Loucy (cell line): ENCODE measurements at regions not wholly inside any gene's neighbourhood (a gene's known extent, or its start where the extent isn't known, plus 50 kb on each side); places are given as distances from the start of the nearest gene placed in this dataset.

Experiments used
- H2AFZ ChIP-seq: fragments of 200-600 bp; sonication (generic); 2 replicates; pipeline ENCODE4 v1.6.0; 2016; ENCODE audit warnings: antibody characterized with exemption, mild to moderate bottlenecking, low read length, moderate library complexity
- H3F3A ChIP-seq: fragments of 200-600 bp; 2 replicates; pipeline ENCODE4 v1.6.0; 2016; ENCODE audit warnings: antibody characterized with exemption, low read depth, mild to moderate bottlenecking
- H3K27me3 ChIP-seq: fragments of 200-600 bp; sonication (generic); 2 replicates; pipeline ENCODE4 v1.6.1; 2014; ENCODE audit warnings: low read length, mild to moderate bottlenecking; ENCODE audit not compliant: insufficient read depth, poor library complexity, severe bottlenecking
- H3K36me3 ChIP-seq: fragments of 200-600 bp; sonication (generic); 2 replicates; pipeline ENCODE4 v1.6.1; 2016; ENCODE audit warnings: low read length; ENCODE audit not compliant: insufficient read depth
- H3K4me1 ChIP-seq: fragments of 200-600 bp; sonication (generic); 2 replicates; pipeline ENCODE4 v1.5.1; 2014; ENCODE audit warnings: low read length, mild to moderate bottlenecking; ENCODE audit not compliant: insufficient read depth, poor library complexity, severe bottlenecking
- H3K4me2 ChIP-seq: fragments of 200-600 bp; sonication (generic); 2 replicates; pipeline ENCODE4 v1.6.0; 2014; ENCODE audit warnings: antibody characterized with exemption, low read length, low read depth, mild to moderate bottlenecking; ENCODE audit not compliant: poor library complexity, severe bottlenecking
- H3K4me3 ChIP-seq: fragments of 200-600 bp; sonication (generic); 2 replicates; pipeline ENCODE4 v1.5.1; 2014; ENCODE audit warnings: low read length, mild to moderate bottlenecking, mixed read lengths; ENCODE audit not compliant: poor library complexity, severe bottlenecking
- H3K79me2 ChIP-seq: fragments of 200-600 bp; sonication (generic); 2 replicates; pipeline ENCODE4 v1.6.1; 2014; ENCODE audit warnings: low read length; ENCODE audit not compliant: insufficient read depth
- H3K9ac ChIP-seq: fragments of 200-600 bp; sonication (generic); 2 replicates; pipeline ENCODE4 v1.6.0; 2014; ENCODE audit warnings: mild to moderate bottlenecking, low read depth, low read length, moderate library complexity; ENCODE audit not compliant: poor library complexity, severe bottlenecking
- H3K9me2 ChIP-seq: fragments of 200-600 bp; sonication (generic); replicated peaks from 2 replicates; pipeline ENCODE4 v1.6.1; 2016; ENCODE audit warnings: low read depth, low read length, mixed read lengths
- H3K9me3 ChIP-seq: fragments of 200-600 bp; sonication (generic); 2 replicates; pipeline ENCODE4 v1.6.1; 2014; ENCODE audit warnings: mild to moderate bottlenecking, antibody characterized with exemption, low read length, low read depth; ENCODE audit not compliant: insufficient read depth
- H4K20me1 ChIP-seq: fragments of 200-600 bp; sonication (generic); 2 replicates; pipeline ENCODE4 v1.6.0; 2014; ENCODE audit warnings: antibody characterized with exemption, low read length, mild to moderate bottlenecking; ENCODE audit not compliant: insufficient read depth, poor library complexity, severe bottlenecking
- CTCF ChIP-seq: fragments of 200-600 bp; sonication (generic); conservative IDR thresholded peaks from 2 replicates; pipeline ENCODE4 v1.5.1; 2014; ENCODE audit warnings: mild to moderate bottlenecking, antibody characterized with exemption, low read length
- EZH2phosphoT487 ChIP-seq: fragments of 200-600 bp; IDR thresholded peaks from 2 replicates; pipeline ENCODE4 v1.6.1; 2018; ENCODE audit warnings: antibody characterized with exemption, mild to moderate bottlenecking, moderate library complexity, borderline replicate concordance

GRCh38 chr14:48771717-48772116 is 814.5 kb downstream of the RPS29 start:
- no peak overlapping the region for H3K4me3 ChIP-seq
- no peak for TF ChIP-seq EZH2phosphoT487
- no peak for TF ChIP-seq CTCF
- no peaks in the 10 kb centered on the region for H3K79me2 ChIP-seq
- H3K9me3 ChIP-seq = no peaks in the 10 kb centered on the region
- H4K20me1 ChIP-seq = no peaks in the 10 kb centered on the region
- H3K27me3 ChIP-seq = no peaks in the 10 kb centered on the region
- H3K36me3 ChIP-seq = no peaks in the 10 kb centered on the region
- H3K9me2 ChIP-seq = no peaks in the 10 kb centered on the region
- no peak overlapping the region for H3K9ac ChIP-seq
- no peaks in the 10 kb centered on the region for H3K4me1 ChIP-seq
- no peak overlapping the region for H3K4me2 ChIP-seq
- H2AFZ ChIP-seq = no peak overlapping the region
- no peaks in the 10 kb centered on the region for H3F3A ChIP-seq

GRCh38 chr14:48751293-48751692 is 834.9 kb downstream of the RPS29 start:
- H3K4me3 ChIP-seq = no peak overlapping the region
- H3K4me1 ChIP-seq = no peaks in the 10 kb centered on the region
- no peaks in the 10 kb centered on the region for H3K36me3 ChIP-seq
- H3K9me2 ChIP-seq = no peaks in the 10 kb centered on the region
- H3K4me2 ChIP-seq = no peak overlapping the region
- H3K79me2 ChIP-seq = no peaks in the 10 kb centered on the region
- H3K9ac ChIP-seq = no peak overlapping the region
- no peaks in the 10 kb centered on the region for H3K9me3 ChIP-seq
- TF ChIP-seq CTCF (no peak), EZH2phosphoT487 (no peak)
- H4K20me1 ChIP-seq = no peaks in the 10 kb centered on the region
- H2AFZ ChIP-seq = no peak overlapping the region
- H3F3A ChIP-seq = no peaks in the 10 kb centered on the region
- no peaks in the 10 kb centered on the region for H3K27me3 ChIP-seq

- H4K20me1 ChIP-seq = no peaks in the 10 kb centered on the region
- H3K27me3 ChIP-seq = no peaks in the 10 kb centered on the region
- TF ChIP-seq EZH2phosphoT487 = no peak
- no peak for TF ChIP-seq CTCF
Observed at GRCh38 chr14:48748151-48748675, 838.0 kb downstream of the RPS29 start.

More at GRCh38 chr14:48748151-48748675, 838.0 kb downstream of the RPS29 start:
- Histone ChIP-seq H3K36me3 (no peaks in the 10 kb centered on the region), H3K4me1 (no peaks in the 10 kb centered on the region), H3K9me3 (no peaks in the 10 kb centered on the region), H3F3A (no peaks in the 10 kb centered on the region), H3K79me2 (no peaks in the 10 kb centered on the region), H3K9ac (no peak overlapping the region), H3K9me2 (no peaks in the 10 kb centered on the region), H3K4me2 (no peak overlapping the region), H2AFZ (no peak overlapping the region), H3K4me3 (no peak overlapping the region)
